GM21390 (cell line): ENCODE measurements at regions not wholly inside any gene's neighbourhood (a gene's known extent, or its start where the extent isn't known, plus 50 kb on each side); places are given as distances from the start of the nearest gene placed in this dataset.
"Not testable (repeated sequence)": the region's sequence is repeated elsewhere in the genome, so short reads cannot be mapped to it uniquely, and the experiment has no call there.

Experiments used
- ATAC-seq: cut with Tn5 transposase; IDR thresholded peaks from one replicate; pipeline ENCODE4 v1.9.1; 2021; ENCODE audit not compliant: unreplicated experiment

DNA sequence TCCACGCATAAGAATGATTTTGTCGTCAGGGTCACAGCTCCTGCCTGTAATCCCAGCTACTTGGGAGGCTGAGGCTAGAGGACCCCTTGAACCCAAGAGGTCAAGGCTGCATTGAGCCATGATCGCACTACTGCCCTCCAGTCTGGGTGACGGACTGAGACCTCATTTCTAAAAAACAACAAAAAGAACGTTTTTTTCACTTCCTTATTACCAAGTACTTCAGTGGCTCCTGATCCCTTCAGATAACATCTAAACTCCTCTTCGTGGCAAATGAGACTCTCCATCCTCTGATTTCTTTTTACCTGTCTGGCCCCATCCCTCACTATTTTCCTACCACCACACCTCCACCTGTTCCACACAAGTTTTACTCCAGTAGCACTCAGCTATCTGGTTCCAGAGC, 105.4 kb upstream of the TLK1 start:
- ATAC-seq: no peak

DNA sequence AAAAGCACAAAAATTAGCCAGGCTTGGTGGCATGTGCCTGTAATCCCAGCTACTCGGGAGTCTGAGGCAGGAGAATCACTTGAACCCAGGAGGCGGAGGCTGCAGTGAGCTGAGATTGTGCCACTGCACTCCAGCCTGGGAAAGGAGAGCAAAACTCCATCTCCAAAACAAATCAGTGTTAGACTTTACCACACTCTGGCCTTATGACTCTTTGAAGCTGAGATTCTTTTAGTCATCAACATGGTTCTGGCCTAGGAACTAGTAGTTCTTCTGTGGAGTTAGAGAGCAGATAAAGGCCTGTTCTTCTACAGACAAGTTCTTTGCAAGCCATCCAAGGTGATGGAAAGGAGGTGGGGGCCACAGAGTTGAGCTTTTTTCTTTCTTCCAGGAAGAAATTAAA, 100.8 kb upstream of the TLK1 start:
- ATAC-seq: not testable (repeated sequence)

DNA sequence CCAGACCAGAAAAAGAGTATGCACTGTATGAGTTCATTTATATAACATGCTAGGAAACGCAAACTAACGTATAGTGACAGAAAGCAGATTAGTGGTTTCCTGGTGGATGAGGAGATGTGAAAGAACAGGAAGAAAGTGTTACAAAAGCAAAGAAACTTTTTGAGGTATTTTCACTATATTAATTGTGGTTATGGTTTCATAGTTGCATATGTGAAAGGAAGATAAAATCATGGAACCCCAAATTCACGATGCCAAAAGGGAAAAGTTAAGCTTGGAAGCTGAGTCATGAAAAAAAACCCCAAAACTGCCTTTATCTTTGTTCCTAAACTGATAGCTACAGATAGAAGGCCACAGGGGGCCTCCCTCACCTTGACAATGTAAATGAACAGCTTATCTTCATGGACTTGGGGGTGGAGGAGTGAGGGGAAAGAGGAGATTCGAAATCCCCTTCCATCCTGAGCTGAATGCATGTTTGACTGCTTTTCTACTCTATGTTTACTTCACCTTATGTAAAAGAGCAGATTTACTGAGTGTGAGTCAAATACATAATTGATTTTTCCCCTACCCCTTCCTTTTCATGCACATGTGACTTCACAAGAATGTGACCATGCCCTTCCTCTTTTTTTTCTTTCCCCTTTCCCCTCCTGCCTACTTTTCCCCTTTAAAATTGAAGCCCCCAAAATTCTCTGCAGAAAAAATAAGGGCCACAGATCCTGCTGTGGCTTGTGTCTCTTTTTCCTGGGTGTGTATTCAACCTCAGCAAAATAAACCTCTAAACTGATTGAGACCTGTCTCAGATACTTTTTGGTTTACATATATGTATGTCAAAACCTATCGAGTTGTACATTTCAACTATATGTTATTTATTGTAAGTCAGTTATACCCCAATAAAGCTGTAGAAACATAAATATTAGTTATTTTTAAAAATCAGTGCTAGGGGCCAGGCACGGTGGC, 100.1 kb upstream of the TLK1 start:
- ATAC-seq: no peak

DNA sequence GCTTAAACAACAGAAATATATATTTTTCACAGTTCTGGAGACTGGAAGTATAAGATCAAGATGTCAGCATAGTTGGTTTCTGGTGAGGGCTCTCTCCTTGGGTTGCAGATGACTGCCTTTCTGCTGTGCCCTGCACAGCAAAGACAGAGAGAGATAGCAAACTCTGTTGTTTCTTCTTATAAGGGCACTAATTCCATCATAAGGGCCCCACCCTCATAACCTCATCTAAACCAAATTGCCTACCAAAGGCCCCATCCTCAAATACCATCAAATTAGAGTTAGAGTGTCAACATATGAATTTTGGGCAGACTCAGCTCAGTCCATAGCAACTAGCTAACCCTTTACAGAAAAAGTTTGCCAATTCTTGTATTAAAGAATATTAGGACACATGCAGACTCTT, 94.0 kb upstream of the TLK1 start:
- ATAC-seq: no peak

DNA sequence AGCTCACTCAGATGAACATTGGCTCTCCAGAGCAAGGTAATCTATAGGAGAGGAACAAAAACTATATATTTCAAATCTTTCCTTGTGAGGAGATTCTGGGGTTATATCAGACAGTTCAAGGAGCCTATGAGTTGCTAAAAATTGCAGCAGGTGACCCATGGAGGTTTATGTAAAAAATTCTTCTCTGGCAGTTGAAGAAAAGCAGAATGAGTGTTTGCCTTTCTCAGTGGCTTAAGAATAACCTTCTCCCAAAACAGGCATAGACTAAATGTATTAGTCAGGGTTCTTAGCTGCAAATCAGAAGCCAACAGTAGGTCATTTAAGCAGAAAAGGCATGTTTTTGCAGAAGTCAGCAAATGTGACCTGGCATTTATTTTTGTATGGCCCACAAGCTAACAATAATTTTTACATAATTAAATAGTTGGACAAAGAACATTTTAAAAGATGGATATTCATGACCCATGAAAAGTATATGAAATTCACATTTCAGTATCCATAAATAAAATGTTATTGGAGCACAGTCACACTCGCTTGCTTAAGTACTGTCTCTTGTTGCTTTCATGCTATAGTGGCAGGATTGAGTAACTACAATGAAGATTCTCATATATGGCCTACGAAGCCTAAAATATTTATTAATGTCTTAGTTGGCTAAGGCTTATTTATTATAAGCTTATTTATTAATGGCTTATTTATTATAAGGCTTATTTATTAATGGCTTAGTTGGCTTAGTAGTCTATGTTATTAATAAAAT, 93.4 kb upstream of the TLK1 start:
- ATAC-seq: no peak

DNA sequence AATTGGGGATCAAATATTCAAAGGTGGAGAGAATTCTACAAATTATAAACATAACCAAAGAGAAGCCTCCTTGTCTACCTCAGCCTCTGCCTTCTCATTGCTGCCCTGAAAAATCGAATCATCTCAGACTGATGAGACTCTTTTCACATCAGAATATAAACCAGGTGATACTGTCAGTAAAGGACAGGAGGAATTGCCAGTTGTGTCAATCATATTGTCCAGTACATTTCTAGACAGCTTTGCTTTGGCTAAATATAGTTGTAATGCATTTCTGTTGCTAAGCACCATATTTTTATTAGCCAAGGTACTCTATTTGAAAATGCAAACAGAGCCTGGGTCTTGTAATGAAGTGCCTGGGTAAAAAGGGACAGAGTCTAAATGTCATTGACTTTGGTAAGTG, 92.6 kb upstream of the TLK1 start:
- no peak for ATAC-seq

DNA sequence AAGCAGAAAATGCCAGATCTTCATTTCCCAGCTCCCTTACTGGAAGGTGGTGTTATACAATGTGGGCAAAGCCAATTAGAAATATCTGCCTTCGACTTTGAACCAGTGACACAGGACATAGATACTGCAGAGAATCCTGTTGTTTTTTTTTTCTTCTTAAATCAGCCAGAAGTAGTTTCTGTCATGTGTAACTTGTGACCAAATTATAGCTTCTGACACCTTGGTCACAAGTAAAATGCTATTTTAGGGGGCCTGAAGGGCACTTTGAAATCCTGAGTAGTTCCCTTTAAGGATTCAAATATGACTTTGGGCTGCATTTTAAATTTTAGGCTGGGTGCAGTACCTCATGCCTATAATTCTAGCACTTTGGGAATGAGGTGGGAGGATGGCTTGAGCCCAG, 89.0 kb upstream of the TLK1 start:
- ATAC-seq: no peak

DNA sequence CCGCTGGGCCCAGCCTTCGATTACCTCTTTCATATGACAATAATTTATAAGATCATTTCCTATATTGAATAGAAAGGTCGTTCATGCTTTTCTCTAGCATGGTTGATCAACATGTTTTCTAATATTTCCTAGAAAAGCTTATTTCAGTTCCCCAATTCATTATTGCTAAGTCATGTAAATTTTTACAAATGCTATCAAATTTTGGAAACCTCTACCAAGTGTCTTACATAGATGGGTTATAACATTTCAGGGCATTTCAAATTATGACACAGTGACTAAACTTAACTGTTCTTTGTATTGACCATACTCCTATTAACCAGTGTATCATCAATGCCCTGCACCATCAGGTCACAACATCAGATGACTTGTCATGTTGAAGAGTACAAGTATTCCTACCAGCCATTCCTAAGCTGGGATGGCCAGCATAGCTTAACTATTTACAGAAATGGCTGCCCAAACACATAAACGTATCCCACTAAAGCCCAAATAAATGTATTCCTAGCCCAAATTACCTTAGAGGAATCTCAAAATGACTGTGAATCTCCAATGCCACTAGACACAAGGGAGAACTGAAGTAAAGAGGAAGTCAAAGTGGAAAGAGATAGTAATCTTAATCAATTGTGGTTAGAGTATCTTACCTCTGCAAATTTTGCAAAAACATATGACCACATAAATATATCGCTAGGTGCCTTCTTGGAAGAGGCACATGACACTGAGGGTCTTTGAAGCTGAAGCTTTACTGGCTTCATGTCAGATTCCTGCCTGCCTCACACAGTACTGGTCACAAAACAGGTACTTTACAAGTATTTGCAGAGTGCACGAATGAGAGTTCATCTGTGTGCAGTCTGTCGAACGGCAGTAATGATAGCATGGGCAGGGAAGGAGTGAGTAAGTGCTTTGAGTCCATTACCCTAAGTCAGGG, 87.3 kb upstream of the TLK1 start:
- peak; percentile 57 for ATAC-seq

DNA sequence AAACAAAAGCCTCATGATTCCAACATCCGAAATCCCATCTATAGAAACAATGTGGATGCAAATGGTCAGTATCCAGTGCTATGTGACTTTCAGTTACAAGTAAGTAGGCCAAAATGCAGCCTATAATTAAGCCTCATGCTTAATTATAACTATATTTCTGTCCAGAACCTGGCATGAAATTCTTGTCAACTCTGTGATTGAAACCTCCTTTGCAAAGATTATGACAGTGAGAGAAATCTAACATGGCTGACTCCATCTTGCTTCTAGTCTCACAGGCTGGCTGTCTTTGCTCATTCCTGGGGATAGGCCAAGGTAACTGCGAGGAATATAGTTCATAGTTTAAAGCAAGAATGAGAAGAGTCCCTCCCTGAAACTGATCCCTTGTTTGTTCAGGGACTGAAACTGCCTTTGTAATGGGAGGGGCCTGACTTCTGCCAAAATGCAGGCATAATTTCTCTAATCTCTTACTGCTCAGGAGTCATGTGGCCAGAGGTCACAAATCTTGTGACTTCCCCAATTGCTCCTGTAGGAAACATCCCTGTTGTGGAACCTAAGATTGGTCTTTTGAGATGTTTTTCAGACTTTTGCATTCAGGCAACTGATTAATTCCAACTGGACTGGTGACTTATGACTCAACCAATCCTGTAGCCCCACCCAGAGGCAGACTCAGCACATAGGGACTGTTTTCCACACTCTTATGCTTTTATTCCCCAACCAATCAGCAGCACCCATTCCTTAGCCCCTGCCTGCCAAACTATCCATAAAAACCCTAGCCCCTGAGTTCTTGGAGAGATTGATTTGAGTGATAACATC, 84.5 kb upstream of the TLK1 start:
- no peak for ATAC-seq

DNA sequence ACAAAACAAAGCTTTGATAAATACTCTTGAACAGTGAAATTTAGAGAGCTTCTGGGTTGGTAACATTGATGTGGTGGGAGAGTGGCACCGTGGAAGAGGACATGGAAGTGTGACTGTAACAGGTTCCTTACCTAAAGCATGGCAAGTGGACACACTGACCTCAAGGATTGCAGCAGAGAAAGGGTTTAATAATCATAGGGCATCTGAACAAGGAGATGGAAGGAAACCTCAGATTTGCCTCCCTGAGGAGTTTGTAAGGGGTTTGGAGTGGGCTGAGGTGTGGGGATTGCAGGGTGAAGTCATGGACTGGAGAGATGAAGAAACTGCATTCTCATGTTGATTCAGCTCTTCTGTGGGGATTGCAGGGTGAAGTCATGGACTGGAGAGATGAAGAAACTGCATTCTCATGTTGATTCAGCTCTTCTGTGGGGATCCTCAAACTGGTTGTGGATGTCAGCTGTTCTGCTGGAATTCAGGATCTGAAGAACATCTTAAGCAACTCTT, 83.8 kb upstream of the TLK1 start:
- ATAC-seq: no peak

DNA sequence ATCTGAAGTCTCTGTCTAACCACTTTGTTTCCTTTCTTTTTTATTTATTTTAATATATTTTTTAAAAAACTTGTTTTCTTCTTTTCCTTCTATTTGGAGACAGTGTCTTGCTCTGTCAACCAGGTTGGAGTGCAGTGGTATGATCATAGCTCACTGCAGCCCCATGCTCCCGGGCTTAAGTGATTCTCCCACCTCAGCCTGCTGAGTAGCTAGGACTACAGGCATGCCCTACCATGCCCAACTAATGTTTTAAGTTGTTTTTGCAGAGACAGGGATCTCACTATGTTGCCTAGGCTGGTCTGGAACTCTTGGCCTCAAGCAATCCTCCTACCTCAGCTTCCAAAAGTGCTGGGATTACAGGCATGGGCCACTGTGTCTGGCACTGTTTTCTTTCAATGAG, 81.1 kb upstream of the TLK1 start:
- ATAC-seq: no peak

DNA sequence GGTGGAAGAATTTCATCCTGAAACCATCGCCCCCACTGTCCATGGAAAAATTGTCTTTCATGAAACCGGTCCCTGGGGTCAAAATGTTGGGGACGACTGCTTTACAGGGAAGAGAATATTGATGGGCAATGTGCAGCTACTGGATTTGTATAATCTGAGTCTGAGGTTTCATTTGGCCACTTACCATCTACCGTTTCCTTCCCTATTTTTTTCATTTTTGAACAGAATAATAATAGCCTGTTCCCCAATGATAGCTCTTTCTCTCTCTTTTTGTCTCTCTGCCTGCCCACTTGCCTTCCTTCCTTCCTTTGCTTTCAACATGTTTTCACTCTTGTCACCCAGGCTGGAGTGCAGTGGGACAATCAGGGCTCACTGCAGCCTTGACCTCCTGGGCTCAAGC, 78.3 kb upstream of the TLK1 start:
- ATAC-seq: no peak

DNA sequence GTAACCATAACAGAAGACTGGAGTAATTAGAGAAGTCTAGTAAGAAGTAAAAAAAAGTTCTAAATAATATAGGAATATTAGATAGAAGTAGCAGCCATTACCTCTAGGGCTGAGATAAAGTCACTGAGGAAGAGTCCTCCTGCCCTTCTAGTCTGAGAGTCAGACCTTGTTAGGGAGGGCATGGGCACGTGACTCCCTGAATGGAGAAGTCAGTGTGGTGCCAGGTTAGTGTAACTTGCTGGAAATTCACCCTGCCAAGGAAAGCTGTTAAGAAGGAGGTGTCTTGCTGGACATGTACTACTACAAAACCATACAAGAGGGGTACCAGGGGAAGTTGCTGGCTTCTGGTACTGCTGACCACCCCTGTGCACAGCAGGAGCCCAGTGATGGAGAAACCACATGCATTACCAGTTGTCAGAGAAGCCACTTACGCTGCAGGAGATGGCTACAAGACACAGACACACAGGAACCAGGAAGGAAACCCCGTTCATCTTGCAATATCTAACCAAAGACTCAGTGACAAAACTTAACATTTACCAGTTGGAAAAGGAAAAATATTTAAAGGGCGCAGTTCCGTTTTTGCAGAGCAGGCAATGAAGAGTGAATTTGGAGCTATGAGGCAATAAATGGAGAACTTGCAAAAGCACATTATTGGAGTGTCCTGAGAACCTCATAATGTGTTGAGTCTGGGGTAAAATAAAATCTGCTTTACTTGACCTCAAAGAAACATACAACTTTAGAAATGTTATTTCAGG, 77.2 kb upstream of the TLK1 start:
- ATAC-seq: no peak

DNA sequence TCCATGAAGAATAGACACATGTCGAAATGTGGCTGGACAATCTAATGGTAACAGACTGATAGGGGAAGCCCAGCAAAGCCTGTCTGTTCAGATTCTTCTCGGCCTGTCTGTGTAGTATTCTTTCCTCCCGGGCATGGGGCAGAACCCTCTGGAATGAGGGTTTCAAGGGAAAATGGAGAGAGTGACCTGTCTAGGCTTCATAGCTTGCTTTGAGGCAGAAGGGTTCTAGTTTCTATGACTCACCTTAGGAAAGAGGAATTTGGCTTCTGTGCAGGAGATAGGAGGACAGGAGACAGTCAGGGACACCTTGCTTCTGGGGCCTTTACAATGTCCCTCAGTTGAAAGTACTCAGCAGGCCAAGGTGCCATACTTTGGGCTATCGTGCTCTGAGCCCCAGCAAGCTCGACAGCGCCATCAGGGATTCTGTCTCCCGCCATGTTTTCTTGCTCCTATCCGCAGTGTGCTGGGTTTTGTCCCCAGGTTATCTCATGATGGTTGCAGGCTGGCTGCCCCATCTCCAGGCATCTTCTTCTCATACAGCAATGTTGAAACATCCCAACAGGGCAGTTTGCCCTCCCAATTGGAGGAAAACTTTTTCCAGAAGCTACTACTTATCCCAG, 74.7 kb upstream of the TLK1 start:
- no peak for ATAC-seq

DNA sequence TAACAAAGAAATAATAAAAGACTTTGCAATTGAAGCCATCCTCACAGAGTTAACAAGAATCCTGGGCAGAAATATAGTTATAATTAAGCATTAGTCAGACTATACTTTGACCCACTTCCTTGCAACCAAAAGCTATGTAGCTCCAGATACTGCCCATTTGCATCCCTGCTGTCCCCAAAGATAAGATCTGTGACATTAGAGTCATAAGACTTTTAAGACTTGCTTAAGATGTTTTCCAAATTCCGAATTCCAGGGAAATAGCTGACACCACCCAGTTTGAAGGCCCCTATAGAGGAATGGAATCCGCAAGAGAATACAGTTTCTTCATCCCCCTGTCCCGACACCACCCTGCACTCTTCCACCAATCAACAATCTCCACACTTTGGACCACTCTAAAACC, 69.5 kb upstream of the TLK1 start:
- ATAC-seq: no peak

DNA sequence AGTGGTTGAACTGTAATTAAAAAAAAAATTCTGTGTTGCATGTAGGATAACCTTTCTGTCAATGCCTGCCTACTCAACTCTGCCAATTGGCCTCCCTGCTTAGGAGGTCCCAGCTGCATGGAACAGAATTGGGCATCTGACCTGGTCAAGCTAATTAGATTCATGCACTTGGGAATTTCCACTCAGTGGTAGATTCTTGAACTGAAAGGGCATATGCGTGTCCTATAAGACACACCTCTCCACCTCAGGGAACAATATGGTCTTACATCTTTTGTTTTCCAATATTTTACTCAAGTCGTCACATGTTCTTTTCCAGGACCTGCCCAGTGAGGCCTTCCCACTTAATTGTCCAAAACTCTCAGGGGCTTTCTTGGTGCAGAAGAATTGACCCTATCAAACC, 68.1 kb upstream of the TLK1 start:
- no peak for ATAC-seq

DNA sequence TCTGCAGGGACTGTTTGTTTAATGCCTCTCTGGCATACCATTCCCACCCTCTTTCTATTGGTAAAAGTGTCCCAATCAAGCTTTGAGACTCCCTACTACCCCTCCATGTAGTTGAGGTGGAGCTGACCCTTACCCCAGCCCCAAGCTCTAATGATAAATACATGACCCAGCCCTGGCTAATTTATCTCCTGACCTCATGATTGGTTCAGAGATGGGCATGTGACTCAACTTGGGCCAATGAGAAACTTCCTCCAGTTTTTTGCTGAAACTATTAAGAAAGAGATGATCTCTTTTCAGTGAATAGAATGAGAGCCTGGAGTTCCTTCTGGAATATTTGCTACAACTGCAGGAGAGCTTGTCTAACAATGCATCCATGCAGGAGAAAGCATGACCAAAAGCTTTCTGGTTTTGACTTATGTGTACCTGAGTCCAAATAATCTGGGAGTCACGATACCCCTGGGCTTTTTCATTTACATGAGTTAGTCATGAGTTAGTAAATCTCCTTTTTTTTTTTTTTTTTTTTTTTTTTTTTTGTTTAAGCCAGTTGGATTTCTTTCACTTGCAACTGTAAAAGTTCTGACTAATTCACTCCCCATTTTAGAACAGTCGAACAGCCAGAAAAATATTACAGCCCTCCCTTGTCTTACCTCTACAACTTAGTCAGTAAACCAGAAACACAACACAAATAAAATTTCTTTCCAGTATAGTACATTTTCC, 66.5 kb upstream of the TLK1 start:
- ATAC-seq: no peak

DNA sequence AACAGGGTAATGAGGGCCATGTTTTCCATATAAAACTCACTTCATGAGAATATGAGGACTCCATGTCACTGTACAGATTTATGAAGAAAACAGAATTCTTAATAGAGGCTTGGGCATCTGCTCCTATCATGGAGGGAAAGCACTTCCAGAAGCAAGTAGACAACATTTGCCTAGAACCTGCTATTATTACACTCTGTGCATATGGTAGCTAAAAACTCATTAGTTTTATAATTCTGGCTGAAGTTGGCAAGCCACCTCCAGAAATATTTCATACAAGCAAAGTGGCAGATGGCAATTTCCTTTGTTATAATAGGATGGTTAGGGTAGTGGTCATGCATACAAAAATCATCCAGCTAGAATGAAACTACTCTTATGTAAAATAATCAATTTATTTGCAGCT, 65.8 kb upstream of the TLK1 start:
- no peak for ATAC-seq
